Endothelial cell of umbilical vein (primary cell): ENCODE measurements at regions not wholly inside any gene's neighbourhood (a gene's known extent, or its start where the extent isn't known, plus 50 kb on each side); places are given as distances from the start of the nearest gene placed in this dataset.

Experiments used
- BruUV-seq: library from RNA; stranded (reverse); fragments of 400-500 nt; replicated peaks from 2 replicates; lab custom pipeline; 2021; lab: Mats Ljungman, UMichigan
- CTCF ChIA-PET: fragments of 300-600, 350-600 bp; sonication (Branson Sonifier 250); formaldehyde crosslinking; loops from one replicate; lab custom pipeline; 2021; ENCODE audit warnings: antibody characterized with exemption, inconsistent platforms; lab: Charles Lee
- POLR2A ChIA-PET: fragments of 300-600, 350-600 bp; sonication (Branson Sonifier 250); formaldehyde crosslinking; loops from one replicate; lab custom pipeline; 2021; ENCODE audit warnings: antibody characterized with exemption, inconsistent platforms; lab: Charles Lee
- DNase-seq: peaks from one replicate; pipeline ENCODE4 v3.0.0-alpha.2; 2011; ENCODE audit warnings: low read depth, low spot score
- FAIRE-seq: peaks from 2 replicates; lab custom pipeline; 2011; peaks lifted over from hg19 to GRCh38; lab: Jason Lieb, UNC
- H2AFZ ChIP-seq: 2 replicates; pipeline ENCODE4 v1.6.0; 2012; ENCODE audit warnings: low read depth, low read length, control low read depth, inconsistent platforms
- H3K27ac ChIP-seq: 2 replicates; pipeline ENCODE4 v1.5.1; 2011; ENCODE audit warnings: low read depth, mild to moderate bottlenecking, control low read depth, low read length, moderate library complexity; ENCODE audit not compliant: insufficient read depth
- H3K27me3 ChIP-seq, 2 experiments: 2 replicates each; pipeline versions ENCODE4 v1.6.0 to v1.6.1; 2011; ENCODE audit warnings: low read length in 2 of 2, mixed read lengths in 1 of 2; ENCODE audit not compliant: control insufficient read depth in 2 of 2, insufficient read depth in 2 of 2
- H3K36me3 ChIP-seq, 2 experiments: 2 replicates in 1 of 2; 3 replicates in 1 of 2; pipeline ENCODE4 v1.5.1; 2011; ENCODE audit warnings: low read length in 2 of 2, mild to moderate bottlenecking in 1 of 2, moderate library complexity in 1 of 2; ENCODE audit not compliant: control insufficient read depth in 2 of 2, insufficient read depth in 2 of 2; ENCODE audit errors: extremely low read depth in 1 of 2
- H3K4me1 ChIP-seq: 3 replicates; pipeline ENCODE4 v1.5.1; 2011; ENCODE audit warnings: mild to moderate bottlenecking, low read length; ENCODE audit not compliant: control insufficient read depth, insufficient read depth; ENCODE audit errors: extremely low read depth
- H3K4me2 ChIP-seq: 2 replicates; pipeline ENCODE4 v1.6.1; 2011; ENCODE audit warnings: low read length, control low read depth, mixed read lengths; ENCODE audit not compliant: insufficient read depth
- H3K4me3 ChIP-seq, 3 experiments: fragments of 200-600 bp in 1 of 3; sonication (generic), shearing (Covaris generic) in 1 of 3; replicated peaks in 1 of 3; 2 replicates each; pipeline ENCODE4 v1.5.1; 2011 to 2016; ENCODE audit warnings: control low read depth in 3 of 3, low read length in 3 of 3, mild to moderate bottlenecking in 2 of 3, inconsistent platforms in 1 of 3, low read depth in 1 of 3, moderate library complexity in 1 of 3; ENCODE audit not compliant: insufficient read depth in 1 of 3
- H3K79me2 ChIP-seq: 2 replicates; pipeline ENCODE4 v1.6.0; 2012; ENCODE audit warnings: low read length, inconsistent platforms; ENCODE audit not compliant: control insufficient read depth, insufficient read depth
- H3K9ac ChIP-seq: replicated peaks from 2 replicates; pipeline ENCODE3; 2011; ENCODE audit warnings: low read length, control low read depth; ENCODE audit not compliant: insufficient read depth; ENCODE audit errors: extremely low read depth
- H3K9me1 ChIP-seq: replicated peaks from 3 replicates; pipeline ENCODE4 v1.6.0; 2011; ENCODE audit warnings: mild to moderate bottlenecking, low read length; ENCODE audit not compliant: control insufficient read depth, insufficient read depth; ENCODE audit errors: extremely low read depth
- H3K9me3 ChIP-seq: replicated peaks from 2 replicates; pipeline ENCODE4 v1.5.1; 2012; ENCODE audit warnings: low read length, inconsistent platforms; ENCODE audit not compliant: control insufficient read depth, insufficient read depth
- H4K20me1 ChIP-seq: replicated peaks from 2 replicates; pipeline ENCODE3; 2011; ENCODE audit warnings: mild to moderate bottlenecking, low read length; ENCODE audit not compliant: control insufficient read depth, insufficient read depth; ENCODE audit errors: extremely low read depth
- CTCF ChIP-seq, 2 donors: IDR thresholded peaks; 1 replicate in 1 of 2; 2 replicates in 1 of 2; pipeline ENCODE4 v1.5.1; 2011; ENCODE audit warnings: low read length in 2 of 2, mild to moderate bottlenecking in 2 of 2, moderate library complexity in 2 of 2, control low read depth in 1 of 2, inconsistent platforms in 1 of 2, low read depth in 1 of 2; ENCODE audit not compliant: insufficient read depth in 1 of 2; ENCODE audit errors: extremely low read depth in 1 of 2
- EZH2 ChIP-seq: IDR thresholded peaks from 2 replicates; pipeline ENCODE4 v1.6.1; 2012; ENCODE audit warnings: borderline replicate concordance, low read depth, mild to moderate bottlenecking, moderate library complexity, low read length, inconsistent platforms; ENCODE audit not compliant: severe bottlenecking
- FOS ChIP-seq: IDR thresholded peaks from 2 replicates; pipeline ENCODE4 v1.6.1; 2011; ENCODE audit warnings: mild to moderate bottlenecking, low read length, moderate library complexity, borderline replicate concordance; ENCODE audit not compliant: insufficient read depth
- GATA2 ChIP-seq: IDR thresholded peaks from 2 replicates; pipeline ENCODE4 v1.7.0; 2011; ENCODE audit warnings: low read depth, mild to moderate bottlenecking, moderate library complexity, mixed read lengths, low read length; ENCODE audit not compliant: insufficient read length, insufficient read depth
- JUN ChIP-seq: IDR thresholded peaks from 2 replicates; pipeline ENCODE4 v1.6.1; 2011; ENCODE audit warnings: borderline replicate concordance, low read depth; ENCODE audit not compliant: insufficient read length, insufficient read depth
- MAX ChIP-seq: IDR thresholded peaks from 2 replicates; pipeline ENCODE4 v1.6.1; 2011; ENCODE audit not compliant: insufficient read depth, insufficient read length
- MYC ChIP-seq: IDR thresholded peaks from one replicate; pipeline ENCODE4 v1.6.1; 2011; ENCODE audit warnings: mild to moderate bottlenecking, low read depth, low read length
- POLR2A ChIP-seq: IDR thresholded peaks from 2 replicates; pipeline ENCODE4 v1.6.1; 2012; ENCODE audit warnings: low read depth, mild to moderate bottlenecking, control low read depth, low read length
- POLR2AphosphoS5 ChIP-seq: IDR thresholded peaks from 2 replicates; pipeline ENCODE4 v1.6.1; 2012; ENCODE audit warnings: low read depth, mild to moderate bottlenecking, control low read depth, low read length, moderate library complexity; ENCODE audit not compliant: insufficient read depth
- dilution Hi-C: fragments of 300-500 bp; cut with MboI; formaldehyde crosslinking; loops from one replicate; pipeline ENCODE4 v1.15.0; 2019; ENCODE audit warnings: low sequenced_read_pairs; ENCODE audit not compliant: extremely low pct_ligation_motif_present
- intact Hi-C: fragments of 100-400 bp; cut with micrococcal nuclease; formaldehyde crosslinking; loops from one replicate; pipeline ENCODE4 v1.10.0; 2022

- ChIA-PET POLR2A (no interaction called here), CTCF (no interaction called here)
- dilution Hi-C loops (no loop called here), intact Hi-C loops (no loop called here)
- Histone ChIP-seq H3K4me2 (no peak overlapping the region), H3K4me3 (no peak overlapping the region), H3K27me3 (no peaks in the 10 kb centered on the region), H3K9me3 (no peaks in the 10 kb centered on the region), H2AFZ (no peak overlapping the region), H3K9ac (no peak overlapping the region), H3K27ac (no peak overlapping the region), H4K20me1 (no peaks in the 10 kb centered on the region), H3K4me1 (no peaks in the 10 kb centered on the region), H3K36me3 (no peaks in the 10 kb centered on the region), H3K79me2 (no peaks in the 10 kb centered on the region), H3K9me1 (no peaks in the 10 kb centered on the region)
- DNase-seq = no peak
- no TSS peak for BruUV-seq
- no peak for FAIRE-seq
- TF ChIP-seq MAX (no peak), POLR2AphosphoS5 (no peak), EZH2 (no peak), POLR2A (no peak), MYC (no peak), JUN (no peak), FOS (no peak), CTCF (IDR thresholded peaks at IDR 0.05; ENCODE audit: extremely low read depth in 1 of 2, insufficient read depth in 1 of 2, low read depth in 1 of 2, low read length in 2 of 2) (no peak), GATA2 (no peak)
Measured at GRCh38 chr5:53298841-53299240, 181.6 kb upstream of the FST start.
